ENCODE measurements at regions not wholly inside any gene's neighbourhood (a gene's known extent, or its start where the extent isn't known, plus 50 kb on each side); places are given as distances from the start of the nearest gene placed in this dataset.

DNA sequence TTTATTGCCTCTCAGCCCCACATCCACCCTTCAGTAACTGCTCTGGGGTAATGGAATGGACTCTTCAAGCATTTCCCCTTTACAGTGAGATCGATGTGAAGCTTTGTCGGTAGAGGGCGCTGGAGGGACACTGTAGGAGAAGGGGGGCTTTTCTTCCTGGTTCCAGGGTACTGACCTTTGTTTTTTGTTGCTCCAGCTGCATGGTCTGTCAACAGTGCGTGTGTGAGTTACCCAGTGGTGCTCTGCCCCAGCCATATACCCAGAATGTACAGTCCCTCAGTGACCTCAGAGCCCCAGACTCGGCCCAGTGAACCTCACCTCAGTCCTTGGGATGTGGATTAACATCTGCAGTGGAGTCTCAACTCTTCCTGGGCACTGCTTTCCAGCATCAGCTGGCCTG is 180.3 kb upstream of the TSC22D2 start:
- Histone ChIP-seq H3K4me3 (replicated peaks in 1 of 2; ENCODE audit: low read depth in 1 of 2, low read length in 2 of 2) (no peak overlapping the region), H3K27me3 (ENCODE audit: insufficient read depth, low read length) (no peaks in the 10 kb centered on the region), H3K79me2 (ENCODE audit: insufficient read depth, low read length) (no peaks in the 10 kb centered on the region), H3K9ac (ENCODE audit: low read length) (no peak overlapping the region), H3K36me3 (ENCODE audit: control insufficient read depth in 1 of 2, insufficient read depth in 2 of 2, low read length in 2 of 2) (no peaks in the 10 kb centered on the region), H3K4me1 (ENCODE audit: control insufficient read depth in 1 of 2, insufficient read depth in 2 of 2, low read length in 2 of 2) (no peaks in the 10 kb centered on the region), H4K20me1 (ENCODE audit: insufficient read depth) (no peaks in the 10 kb centered on the region), H3K9me2 (ENCODE audit: insufficient read depth) (no peaks in the 10 kb centered on the region), H2AFZ (ENCODE audit: low read depth, low read length, poor library complexity, severe bottlenecking) (no peak overlapping the region), H3K27ac (ENCODE audit: low read depth, low read length) (no peak overlapping the region), H3K9me3 (ENCODE audit: control insufficient read depth in 1 of 2, insufficient read depth in 1 of 2, low read depth in 1 of 2, low read length in 2 of 2) (no peaks in the 10 kb centered on the region), H3K4me2 (ENCODE audit: low read length) (no peak overlapping the region)
- no TSS peak for BruUV-seq (replicated peaks)
- POLR2A ChIA-PET: no interaction called here
- intact Hi-C loops (cut with micrococcal nuclease): loop anchor here (2.0 to 10.0 kb wide), 2 partner anchors 267 to 733 kb away; no protein-coding TSS in a partner anchor
- RAD21 ChIA-PET (ENCODE audit: low non-redundant PET in 1 of 2, low total read pairs in 2 of 2, uncharacterized antibody in 2 of 2, unreplicated experiment in 2 of 2): interaction anchor here in 1 of 2 experiments (1.0 kb wide), 1 partner anchor 268 kb away, joined by 4 read pairs; no protein-coding TSS in a partner anchor
- CTCF ChIA-PET: interaction anchor here (0.7 to 3.3 kb wide), 5 partner anchors 10 to 267 kb away, joined by 3 to 25 read pairs (median 4); no protein-coding TSS in a partner anchor
- peak; percentile 94 for ATAC-seq
- peak; percentile 32 for DNase-seq (ENCODE audit: low read depth, low spot score)
- TF ChIP-seq EZH2 (IDR thresholded peaks at IDR 0.05): no peak
- TF ChIP-seq SIN3A (IDR thresholded peaks at IDR 0.05; ENCODE audit: low read depth): no peak
- no peak for TF ChIP-seq CEBPB (IDR thresholded peaks at IDR 0.05; ENCODE audit: low read depth)
- TF ChIP-seq SRF (IDR thresholded peaks at IDR 0.05; ENCODE audit: low read depth): no peak
- peak; percentile 90 for TF ChIP-seq RAD21 (IDR thresholded peaks at IDR 0.05; ENCODE audit: low read depth)
- TF ChIP-seq ELF1 (IDR thresholded peaks at IDR 0.05; ENCODE audit: borderline replicate concordance, low read depth): no peak
- TF ChIP-seq EGR1 (IDR thresholded peaks at IDR 0.05; ENCODE audit: low read depth): no peak
- TF ChIP-seq EZH2phosphoT487 (IDR thresholded peaks at IDR 0.05; ENCODE audit: borderline replicate concordance): no peak
- TF ChIP-seq CBX3 (IDR thresholded peaks at IDR 0.05; ENCODE audit: low read depth): peak; percentile 44; the same call in 1 of the 2 replicates
- TF ChIP-seq, protein P1, sequence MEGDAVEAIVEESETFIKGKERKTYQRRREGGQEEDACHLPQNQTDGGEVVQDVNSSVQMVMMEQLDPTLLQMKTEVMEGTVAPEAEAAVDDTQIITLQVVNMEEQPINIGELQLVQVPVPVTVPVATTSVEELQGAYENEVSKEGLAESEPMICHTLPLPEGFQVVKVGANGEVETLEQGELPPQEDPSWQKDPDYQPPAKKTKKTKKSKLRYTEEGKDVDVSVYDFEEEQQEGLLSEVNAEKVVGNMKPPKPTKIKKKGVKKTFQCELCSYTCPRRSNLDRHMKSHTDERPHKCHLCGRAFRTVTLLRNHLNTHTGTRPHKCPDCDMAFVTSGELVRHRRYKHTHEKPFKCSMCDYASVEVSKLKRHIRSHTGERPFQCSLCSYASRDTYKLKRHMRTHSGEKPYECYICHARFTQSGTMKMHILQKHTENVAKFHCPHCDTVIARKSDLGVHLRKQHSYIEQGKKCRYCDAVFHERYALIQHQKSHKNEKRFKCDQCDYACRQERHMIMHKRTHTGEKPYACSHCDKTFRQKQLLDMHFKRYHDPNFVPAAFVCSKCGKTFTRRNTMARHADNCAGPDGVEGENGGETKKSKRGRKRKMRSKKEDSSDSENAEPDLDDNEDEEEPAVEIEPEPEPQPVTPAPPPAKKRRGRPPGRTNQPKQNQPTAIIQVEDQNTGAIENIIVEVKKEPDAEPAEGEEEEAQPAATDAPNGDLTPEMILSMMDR (IDR thresholded peaks at IDR 0.05 in 2 of 3, conservative IDR thresholded peaks at IDR 0.05 in 1 of 3; ENCODE audit: borderline replicate concordance in 1 of 3, insufficient read depth in 1 of 3, low read depth in 2 of 3, low read length in 2 of 3): peak; percentile 70 to 90 (median 85); a peak in 5 of 6 replicates
- TF ChIP-seq SP1 (IDR thresholded peaks at IDR 0.05; ENCODE audit: low read depth): no peak
- no peak for TF ChIP-seq TCF7L2 (IDR thresholded peaks at IDR 0.05; ENCODE audit: borderline replicate concordance, extremely low read depth, insufficient read depth, insufficient read length)
- TF ChIP-seq ZBTB33 (IDR thresholded peaks at IDR 0.05; ENCODE audit: extremely low read depth, insufficient replicate concordance, low read length): no peak
- TF ChIP-seq ZNF274 (IDR thresholded peaks at IDR 0.05; ENCODE audit: low read depth, low read length): no peak
- no peak for TF ChIP-seq POLR2A (IDR thresholded peaks at IDR 0.05; ENCODE audit: borderline replicate concordance, extremely low read depth, insufficient read depth, insufficient read length)
- TF ChIP-seq REST (IDR thresholded peaks at IDR 0.05; ENCODE audit: low read depth): no peak
- TF ChIP-seq POLR2AphosphoS5 (IDR thresholded peaks at IDR 0.05; ENCODE audit: low read depth, low read length): no peak
- TF ChIP-seq YY1 (IDR thresholded peaks at IDR 0.05; ENCODE audit: extremely low read depth, insufficient replicate concordance, low read depth, low read length): no peak
- TF ChIP-seq ZFX (IDR thresholded peaks at IDR 0.05): no peak
- no peak for TF ChIP-seq JUND (IDR thresholded peaks at IDR 0.05)

All from HCT116 (cell line).